NCI-H2196 treated with DMSO at 0.1 percent for 48 hours (cell line): ENCODE measurements at regions not wholly inside any gene's neighbourhood (a gene's known extent, or its start where the extent isn't known, plus 50 kb on each side); places are given as distances from the start of the nearest gene placed in this dataset.
"Not testable (repeated sequence)": the region's sequence is repeated elsewhere in the genome, so short reads cannot be mapped to it uniquely, and the experiment has no call there.

ENCODE experiments used
- DNase-seq: peaks from one replicate; lab custom pipeline; 2025; ENCODE audit not compliant: unreplicated experiment; lab: John Stamatoyannopoulos, UW

- no peak for DNase-seq
These were observed 309.9 kb downstream of the BRD1 start for GRCh38 chr22:49517667-49518185.

GRCh38 chr22:49517211-49517610, 310.5 kb downstream of the BRD1 start:
- no peak for DNase-seq

DNA sequence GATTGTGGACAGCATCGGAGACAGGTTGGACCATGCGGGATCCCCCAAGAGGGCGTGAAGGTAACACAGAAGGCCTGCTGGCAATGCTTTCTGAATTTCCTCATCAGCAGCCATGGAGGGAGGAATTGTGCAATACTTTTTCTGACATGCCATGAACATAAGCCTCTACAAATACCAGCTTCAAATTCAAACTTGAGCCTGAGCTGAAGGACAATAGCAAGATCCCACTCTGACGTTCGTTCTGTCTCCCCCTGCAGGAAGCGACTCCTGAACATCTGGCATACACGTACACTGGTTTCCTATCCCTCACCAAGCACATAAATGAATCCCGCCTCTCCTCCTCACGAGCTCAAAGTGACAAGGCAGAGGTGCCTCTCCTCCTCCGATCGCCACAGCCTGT, 312.2 kb downstream of the BRD1 start:
- no peak for DNase-seq

DNA sequence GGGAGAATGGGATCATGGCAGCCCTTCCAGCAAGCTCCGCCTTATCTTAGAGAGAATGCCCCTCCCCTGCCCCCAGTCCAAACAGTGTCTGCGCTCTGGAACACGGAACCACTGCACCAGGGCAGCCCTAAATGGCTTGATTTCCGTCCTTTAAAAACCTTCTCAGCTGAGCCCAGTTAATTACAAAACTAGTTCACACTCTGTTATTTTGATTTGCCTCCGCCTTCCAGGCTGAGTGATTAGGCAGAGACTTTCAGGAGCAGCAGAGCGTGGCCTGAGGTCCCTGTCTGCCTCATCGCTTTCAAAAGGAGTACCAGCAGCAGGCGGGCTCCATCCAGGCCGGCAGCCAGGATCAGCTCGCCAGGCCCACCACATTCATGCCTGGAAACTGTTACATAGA, 313.0 kb downstream of the BRD1 start:
- DNase-seq = no peak

- no peak for DNase-seq
These were observed 313.5 kb downstream of the BRD1 start for GRCh38 chr22:49514211-49514610.

DNA sequence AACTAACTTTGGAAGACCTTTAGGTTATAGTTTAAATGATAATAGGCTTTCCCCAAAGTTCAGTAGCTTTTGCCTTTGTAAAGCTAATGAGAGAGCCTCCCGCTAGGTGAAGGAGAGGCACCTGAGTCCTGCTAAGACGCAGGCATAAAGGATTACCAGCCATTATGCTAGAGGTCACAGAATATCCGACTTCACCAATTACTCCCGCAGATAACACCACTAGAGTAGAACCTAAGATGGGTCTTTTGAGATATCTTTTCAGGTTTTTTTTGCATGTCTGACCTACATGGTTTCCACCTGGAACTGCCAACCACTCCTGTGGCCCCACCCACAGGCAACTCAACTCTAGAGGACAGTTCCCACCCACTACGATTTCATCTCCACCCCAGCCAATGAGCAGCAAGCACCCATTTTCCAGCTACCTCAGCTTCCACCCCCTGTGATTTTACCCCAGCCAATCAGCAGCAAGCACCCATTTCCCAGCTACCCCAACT, 314.3 kb downstream of the BRD1 start:
- DNase-seq = no peak

- DNase-seq = no peak
These were observed 315.0 kb downstream of the BRD1 start for GRCh38 chr22:49512487-49513165.

GRCh38 chr22:49511393-49512189, 316.1 kb downstream of the BRD1 start:
- DNase-seq = not testable (repeated sequence)

- no peak for DNase-seq
These were observed 317.0 kb downstream of the BRD1 start for GRCh38 chr22:49510718-49511117.

- no peak for DNase-seq
These were observed 318.7 kb downstream of the BRD1 start for GRCh38 chr22:49509016-49509415.

- DNase-seq = no peak
These were observed 319.1 kb downstream of the BRD1 start for GRCh38 chr22:49508561-49508960.

DNA sequence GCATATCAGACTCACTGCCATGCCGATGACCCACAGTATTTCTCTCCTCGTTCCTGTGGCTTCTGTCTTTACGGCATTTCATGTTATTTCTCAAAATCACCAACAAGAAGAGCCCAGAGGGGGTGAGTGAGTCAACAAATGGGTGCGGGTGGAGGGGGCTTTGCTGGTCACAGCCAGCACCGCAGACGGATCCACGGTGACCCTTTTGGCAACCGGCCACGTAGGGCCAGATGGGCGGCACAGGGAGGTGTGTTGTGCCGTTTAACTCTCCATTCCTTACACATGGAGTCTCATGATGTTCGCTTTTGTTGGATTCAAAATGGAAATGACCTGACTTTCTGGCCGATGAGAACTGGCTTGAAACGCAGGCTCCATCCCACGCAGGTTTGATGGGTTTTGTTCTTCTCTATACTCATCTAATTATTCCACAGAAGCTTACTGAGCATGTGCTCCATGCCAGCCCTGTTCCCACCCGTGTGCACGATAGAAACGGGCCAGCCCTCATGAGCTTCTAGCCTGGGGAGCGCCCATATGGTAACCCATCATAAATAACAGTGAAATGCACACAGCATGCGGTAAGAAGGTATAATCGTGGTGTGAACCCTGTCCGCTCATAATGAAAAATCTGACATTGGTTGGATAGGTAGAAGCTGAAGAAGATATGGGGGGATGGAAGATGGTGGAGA, 319.9 kb downstream of the BRD1 start:
- DNase-seq = no peak

- DNase-seq = no peak
These were observed 321.7 kb downstream of the BRD1 start for GRCh38 chr22:49506010-49506400.

DNA sequence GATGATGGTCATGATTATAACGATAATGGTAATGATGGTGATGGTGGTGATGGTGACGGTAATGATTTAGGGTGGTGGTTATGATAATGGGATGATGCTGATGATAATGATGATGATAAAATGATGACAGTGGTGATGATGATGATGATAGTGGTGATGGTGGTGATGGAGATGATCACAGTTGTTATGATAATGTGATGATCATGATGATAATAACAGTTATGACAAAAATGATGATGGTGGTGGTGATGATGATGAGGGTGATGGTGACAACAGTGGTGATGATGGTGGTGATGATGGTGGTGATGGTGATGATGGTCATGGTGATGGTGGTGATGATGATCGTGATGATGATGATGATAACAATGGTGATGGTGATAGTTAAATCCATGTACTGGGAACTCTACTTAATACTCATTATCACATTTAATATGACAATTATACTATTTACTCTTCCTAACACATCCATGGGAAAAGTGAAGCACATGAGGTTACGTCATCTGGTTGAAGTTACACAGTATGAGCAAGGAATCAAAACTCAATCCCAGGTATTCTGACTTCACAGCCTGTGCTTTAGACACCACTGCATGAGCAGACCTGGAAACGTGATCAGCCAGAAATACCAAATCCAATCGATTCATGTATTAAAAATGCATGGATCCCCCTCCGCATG, 322.2 kb downstream of the BRD1 start:
- no peak for DNase-seq

GRCh38 chr22:49503896-49504521, 323.7 kb downstream of the BRD1 start:
- DNase-seq = no peak

DNA sequence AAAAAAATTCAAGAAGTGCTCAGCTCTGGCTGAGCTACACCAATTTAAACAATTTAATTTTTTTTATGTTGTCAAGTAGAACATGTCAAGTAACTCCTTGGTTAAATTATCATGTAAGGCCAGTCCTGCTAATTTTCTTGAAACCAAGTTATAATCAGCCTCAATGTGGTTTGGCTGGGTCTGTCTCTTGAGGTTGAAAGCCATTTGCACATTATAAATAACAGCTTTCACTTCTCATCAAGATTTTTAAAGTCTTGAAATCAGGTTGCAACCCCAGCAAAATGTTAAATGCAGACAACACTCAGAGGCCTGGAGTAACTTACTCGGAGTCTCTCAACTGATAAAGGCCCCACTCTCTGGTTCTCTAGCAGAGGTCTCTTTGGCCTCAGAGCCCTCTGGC, 324.4 kb downstream of the BRD1 start:
- DNase-seq = no peak

DNA sequence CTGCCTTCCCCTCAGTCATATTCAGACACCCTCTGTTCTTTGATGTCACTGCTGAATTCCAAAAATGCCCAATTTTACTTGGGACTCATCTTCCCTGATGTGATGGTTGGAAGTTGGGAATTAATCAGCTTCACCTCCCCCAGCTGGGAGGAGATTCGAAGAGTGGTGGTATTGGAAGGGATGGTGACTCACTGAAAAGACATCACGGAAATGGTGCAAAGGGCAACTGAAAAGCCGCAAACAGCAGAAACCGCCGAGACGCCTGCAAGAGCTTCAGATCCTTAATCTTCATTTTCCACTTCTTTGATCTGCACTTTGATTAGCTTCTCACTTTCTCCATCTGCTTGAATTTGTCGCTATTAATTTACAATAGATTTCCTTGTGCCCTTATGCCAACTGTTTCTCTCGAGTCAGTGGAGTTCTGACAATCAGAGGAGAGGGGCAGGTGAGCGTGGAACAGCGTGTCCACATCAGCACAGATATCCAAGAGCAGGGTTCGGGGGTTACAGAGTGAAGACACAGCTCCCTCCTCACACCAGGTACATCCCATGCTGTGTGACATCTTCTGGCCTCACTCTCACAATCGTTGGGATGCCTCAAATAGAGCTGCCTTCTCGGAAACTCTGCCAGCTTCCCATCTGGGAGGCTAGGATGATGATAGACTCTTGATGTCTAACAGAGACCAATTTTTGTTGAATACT, 325.4 kb downstream of the BRD1 start:
- DNase-seq = no peak

- DNase-seq = no peak
These were observed 326.7 kb downstream of the BRD1 start for GRCh38 chr22:49500942-49501395.

- no peak for DNase-seq
These were observed 327.6 kb downstream of the BRD1 start for GRCh38 chr22:49500076-49500460.
